ELR (cell line): ENCODE measurements at regions not wholly inside any gene's neighbourhood (a gene's known extent, or its start where the extent isn't known, plus 50 kb on each side); places are given as distances from the start of the nearest gene placed in this dataset.
"Not testable (repeated sequence)": the region's sequence is repeated elsewhere in the genome, so short reads cannot be mapped to it uniquely, and the experiment has no call there.

ENCODE experiments used
- DNase-seq: peaks from one replicate; pipeline ENCODE4 v3.0.0-alpha.2; 2015; ENCODE audit warnings: low read depth

- DNase-seq = no peak
Observed at GRCh38 chr16:13809765-13810164, 110.2 kb upstream of the ERCC4 start.

GRCh38 chr16:13811834-13812233, 108.1 kb upstream of the ERCC4 start:
- DNase-seq = no peak

DNA sequence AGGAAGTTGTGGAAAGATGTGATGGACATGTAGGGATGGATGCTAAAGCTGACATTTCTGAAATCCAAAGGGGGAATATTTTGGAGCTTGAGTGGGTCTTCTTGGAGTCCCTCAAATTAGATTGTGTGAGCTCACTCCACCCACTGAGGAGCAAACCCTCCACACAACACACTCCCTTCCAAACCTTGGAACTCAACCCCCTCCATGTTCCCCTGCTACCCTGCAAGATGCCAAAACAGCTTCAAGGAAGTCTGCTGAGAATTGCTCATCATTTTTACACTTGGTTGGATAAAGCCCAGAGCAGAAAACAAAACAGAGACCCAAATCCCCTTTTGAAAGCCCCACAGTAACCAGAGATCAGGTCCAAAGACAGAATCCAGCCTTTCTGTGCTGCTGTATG, 103.3 kb upstream of the ERCC4 start:
- DNase-seq = no peak

DNA sequence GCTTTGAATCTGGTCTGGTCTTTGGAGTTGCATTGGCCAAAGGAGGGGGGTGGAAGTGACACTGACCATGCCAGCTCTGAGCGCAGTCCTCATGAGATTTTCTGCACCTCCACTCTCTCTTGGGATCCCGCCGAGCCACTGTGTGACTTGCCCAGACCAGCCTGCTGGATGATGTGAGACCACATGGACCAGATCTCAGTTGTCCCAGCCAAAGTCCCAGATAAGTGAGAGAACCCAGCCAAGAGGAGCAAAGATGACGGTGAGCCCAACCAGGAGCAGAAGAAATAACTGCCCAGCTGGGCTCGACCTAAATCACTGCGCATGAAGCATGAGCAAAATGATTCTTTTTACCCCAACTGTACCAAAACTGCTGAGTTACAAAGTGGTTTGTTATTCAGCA, 96.5 kb upstream of the ERCC4 start:
- DNase-seq = no peak

DNA sequence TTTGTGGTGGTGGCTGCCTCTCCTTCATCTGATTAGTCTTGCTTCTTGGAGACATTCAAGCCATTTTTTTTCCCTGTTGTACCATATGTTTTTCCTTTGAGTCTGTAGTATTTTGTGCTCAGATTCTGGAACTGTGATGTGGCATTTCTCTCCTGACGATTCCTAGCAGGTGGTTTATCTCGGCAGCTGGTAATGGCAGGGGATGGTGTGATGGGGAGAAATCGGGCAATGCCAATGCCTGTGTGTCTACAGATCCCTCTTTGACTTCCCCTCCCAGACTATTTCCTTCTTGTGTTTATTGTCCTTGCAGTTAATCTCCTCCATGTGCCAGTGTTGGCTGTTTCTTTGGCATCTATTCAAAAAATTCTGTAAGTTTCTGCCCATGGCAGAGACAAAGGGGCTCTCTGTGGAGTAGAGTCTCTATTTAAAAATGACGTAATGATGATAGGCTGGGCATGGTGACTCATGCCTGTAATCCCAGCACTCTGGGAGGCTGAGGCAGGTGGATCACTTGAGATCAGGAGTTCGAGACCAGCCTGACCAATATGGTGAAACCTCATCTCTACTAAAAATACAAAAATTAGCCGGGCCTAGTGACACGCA, 90.2 kb upstream of the ERCC4 start:
- no peak for DNase-seq

DNA sequence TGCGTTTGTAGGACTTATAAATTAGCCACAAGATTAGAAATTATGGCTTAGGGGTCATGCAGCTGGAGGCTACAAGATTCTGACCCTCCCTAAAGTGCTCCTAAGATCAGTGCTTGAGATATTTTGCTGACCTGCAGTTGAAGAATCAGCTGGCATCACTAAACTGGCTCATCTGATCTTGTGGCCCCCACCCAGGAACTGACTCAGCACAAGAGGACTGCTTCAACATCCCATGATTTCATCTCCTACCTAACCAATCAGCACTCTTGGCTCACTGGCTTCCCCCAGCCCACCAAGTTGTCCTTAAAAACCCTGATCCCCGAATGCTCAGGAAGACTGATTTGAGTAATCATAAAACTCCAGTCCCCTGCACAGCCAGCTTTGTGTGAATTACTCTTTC, 86.4 kb upstream of the ERCC4 start:
- no peak for DNase-seq

DNA sequence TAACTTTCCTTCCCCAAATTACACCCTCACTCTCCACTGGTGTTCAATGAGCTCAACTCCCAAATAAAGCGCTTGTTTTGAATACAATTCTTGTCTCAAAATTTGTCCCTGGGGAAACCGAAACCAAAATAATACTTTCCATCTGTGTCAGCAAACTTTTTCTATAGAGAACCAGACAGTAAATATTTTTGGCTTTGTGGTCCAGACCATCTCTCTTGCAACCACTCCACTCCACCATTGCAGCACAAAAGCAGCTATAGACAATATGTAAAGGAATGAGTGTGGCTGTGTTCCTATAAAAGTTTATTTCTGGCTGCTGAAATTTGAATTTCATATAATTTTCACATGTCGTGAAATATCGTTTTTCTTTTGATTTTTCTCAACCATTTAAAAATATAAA, 84.6 kb upstream of the ERCC4 start:
- DNase-seq = no peak

DNA sequence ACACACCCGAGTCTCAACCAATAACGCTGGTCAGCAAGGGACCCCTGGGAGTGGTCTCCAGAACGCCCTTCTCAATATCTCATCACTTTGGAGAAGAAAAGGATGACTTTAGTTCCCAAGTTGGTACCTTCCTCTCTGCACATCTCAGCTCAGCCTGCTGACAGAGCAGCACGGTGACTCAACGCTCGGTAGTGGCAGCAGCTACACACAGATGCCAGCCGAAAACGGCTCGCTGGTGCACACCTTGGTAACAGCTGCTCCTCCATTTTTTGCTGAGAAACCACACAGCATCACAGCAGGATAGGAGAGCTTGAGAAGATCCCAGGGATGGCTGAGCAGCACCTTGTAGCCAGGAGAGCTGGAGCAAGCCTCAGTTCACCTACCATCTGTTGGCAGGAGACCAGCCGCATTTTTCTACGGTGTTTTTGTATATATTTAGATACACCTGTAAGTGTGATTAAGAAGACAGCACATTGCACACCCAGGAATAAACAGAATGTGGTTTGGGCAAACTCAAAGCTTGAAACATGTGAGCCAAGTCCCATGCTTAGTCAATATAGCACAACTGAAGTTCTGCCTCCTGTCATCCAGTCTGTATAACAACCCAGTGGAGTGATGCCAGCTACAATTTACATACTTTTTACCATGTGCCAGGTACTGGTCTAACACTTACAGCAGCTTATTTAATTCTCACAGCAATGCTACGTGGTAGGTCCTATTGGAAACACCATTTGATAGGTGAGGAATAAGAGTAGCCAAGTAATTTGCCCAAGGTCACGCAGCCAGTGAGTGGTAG, 83.8 kb upstream of the ERCC4 start:
- no peak for DNase-seq

GRCh38 chr16:13838401-13839190, 81.4 kb upstream of the ERCC4 start:
- no peak for DNase-seq

GRCh38 chr16:13839577-13839976, 80.4 kb upstream of the ERCC4 start:
- no peak for DNase-seq

GRCh38 chr16:13845232-13845631, 74.7 kb upstream of the ERCC4 start:
- DNase-seq = no peak

- DNase-seq = no peak
Observed at GRCh38 chr16:13848795-13849194, 71.2 kb upstream of the ERCC4 start.

GRCh38 chr16:13850173-13850572, 69.8 kb upstream of the ERCC4 start:
- DNase-seq = not testable (repeated sequence)

DNA sequence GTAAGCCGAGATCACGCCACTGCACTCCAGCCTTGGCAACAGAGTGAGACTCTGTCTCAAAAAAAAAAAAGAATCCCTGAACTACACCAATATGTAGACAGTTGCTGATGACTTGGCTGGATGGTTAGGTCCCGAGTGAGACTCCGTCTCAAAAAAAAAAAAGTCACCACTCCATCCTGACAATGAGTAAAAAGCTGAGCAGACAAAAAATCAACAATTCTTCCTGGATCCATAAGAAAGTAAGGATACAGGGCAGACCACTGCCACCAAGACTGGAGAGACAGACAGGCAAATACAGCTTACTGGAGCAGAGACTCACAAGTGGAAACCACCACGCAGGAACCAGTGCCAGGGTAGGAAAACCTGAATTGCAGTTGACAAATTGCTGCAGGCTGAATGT, 67.1 kb upstream of the ERCC4 start:
- no peak for DNase-seq

GRCh38 chr16:13856398-13856797, 63.6 kb upstream of the ERCC4 start:
- DNase-seq = no peak

GRCh38 chr16:13856811-13857511, 63.0 kb upstream of the ERCC4 start:
- no peak for DNase-seq

GRCh38 chr16:13858873-13859580, 60.9 kb upstream of the ERCC4 start:
- DNase-seq = no peak

- DNase-seq = peak; percentile 0
Observed at GRCh38 chr16:13863075-13863765, 56.7 kb upstream of the ERCC4 start.

GRCh38 chr16:13864689-13865088, 55.3 kb upstream of the ERCC4 start:
- DNase-seq = no peak

DNA sequence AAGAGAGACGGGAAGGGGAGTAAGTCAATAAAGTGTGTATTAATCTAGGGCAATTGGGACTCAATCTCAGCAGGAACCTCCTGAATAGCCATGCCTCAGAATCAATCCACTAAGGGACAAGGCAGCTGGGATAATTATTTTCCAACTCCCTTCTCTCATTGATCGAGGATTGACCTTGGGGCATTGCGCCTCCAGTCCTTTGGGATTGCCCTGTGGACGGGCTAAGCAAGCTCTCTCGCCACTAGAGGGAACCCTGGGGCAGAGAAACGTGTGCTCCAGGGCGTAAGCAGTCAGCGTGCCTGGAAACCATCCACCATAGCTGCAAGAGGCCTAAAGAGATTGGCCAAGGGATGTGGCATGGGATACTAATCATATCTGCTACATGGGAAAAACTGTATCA, 53.9 kb upstream of the ERCC4 start:
- DNase-seq = peak; percentile 67
